Neural cell (in vitro differentiated cells): ENCODE measurements at regions not wholly inside any gene's neighbourhood (a gene's known extent, or its start where the extent isn't known, plus 50 kb on each side); places are given as distances from the start of the nearest gene placed in this dataset.

Experiments
- H2AFZ ChIP-seq: fragments of 200-600, 300-800 bp; sonication (generic), shearing (Covaris generic); 2 replicates; pipeline ENCODE4 v1.6.0; 2014; ENCODE audit warnings: low read depth, mild to moderate bottlenecking, antibody characterized with exemption, low read length, moderate library complexity
- H3F3A ChIP-seq: fragments of 200-600 bp; shearing (Covaris generic); 2 replicates; pipeline ENCODE4 v1.6.1; 2016; ENCODE audit warnings: mild to moderate bottlenecking, moderate library complexity, mixed read lengths, antibody characterized with exemption, low read length; ENCODE audit not compliant: insufficient read depth, poor library complexity, severe bottlenecking
- H3K27ac ChIP-seq: fragments of 200-600, 300-800 bp; sonication (generic), shearing (Covaris generic); 2 replicates; pipeline ENCODE4 v1.5.1; 2014; ENCODE audit warnings: mild to moderate bottlenecking, low read length, moderate library complexity
- H3K27me3 ChIP-seq: fragments of 300-800, 200-600 bp; sonication (generic), shearing (Covaris generic); 2 replicates; pipeline ENCODE4 v1.6.0; 2014; ENCODE audit warnings: mild to moderate bottlenecking, low read depth, low read length, moderate library complexity; ENCODE audit not compliant: insufficient read depth
- H3K36me3 ChIP-seq: fragments of 300-800, 200-600 bp; sonication (generic), shearing (Covaris generic); 2 replicates; pipeline ENCODE4 v1.5.1; 2014; ENCODE audit warnings: mild to moderate bottlenecking, antibody characterized with exemption, low read length, moderate library complexity; ENCODE audit not compliant: insufficient read depth
- H3K4me2 ChIP-seq: fragments of 300-800, 200-600 bp; sonication (generic), shearing (Covaris generic); 2 replicates; pipeline ENCODE4 v1.6.0; 2014; ENCODE audit warnings: mild to moderate bottlenecking, low read length
- H3K4me3 ChIP-seq: fragments of 300-800, 200-600 bp; sonication (generic), shearing (Covaris generic); 2 replicates; pipeline ENCODE4 v1.5.1; 2014; ENCODE audit warnings: mild to moderate bottlenecking, low read length, moderate library complexity
- H3K79me2 ChIP-seq: fragments of 200-600 bp; shearing (Covaris generic); replicated peaks from 2 replicates; pipeline ENCODE4 v1.6.0; 2014; ENCODE audit warnings: mild to moderate bottlenecking, low read length, moderate library complexity; ENCODE audit not compliant: insufficient read depth
- H3K9ac ChIP-seq: fragments of 300-800, 200-600 bp; sonication (generic), shearing (Covaris generic); 2 replicates; pipeline ENCODE4 v1.6.1; 2016; ENCODE audit warnings: mild to moderate bottlenecking, low read length, mixed read lengths
- H3K9me2 ChIP-seq: fragments of 200-600 bp; shearing (Covaris generic); 2 replicates; pipeline ENCODE4 v1.6.1; 2016; ENCODE audit warnings: mild to moderate bottlenecking, low read length, mixed read lengths; ENCODE audit not compliant: insufficient read depth
- H3K9me3 ChIP-seq: fragments of 200-600, 300-800 bp; sonication (generic), shearing (Covaris generic); 2 replicates; pipeline ENCODE4 v1.6.1; 2016; ENCODE audit warnings: mild to moderate bottlenecking, mixed run types, low read length, moderate library complexity, mixed read lengths
- H4K20me1 ChIP-seq: fragments of 200-600 bp; shearing (Covaris generic); 2 replicates; pipeline ENCODE4 v1.6.1; 2016; ENCODE audit warnings: mild to moderate bottlenecking, mixed run types; ENCODE audit not compliant: insufficient read depth
- EP300 ChIP-seq: fragments of 450-650 bp; conservative IDR thresholded peaks from 2 replicates; pipeline ENCODE4 v1.6.1; 2014; ENCODE audit warnings: antibody characterized with exemption, mild to moderate bottlenecking, moderate library complexity; ENCODE audit not compliant: poor library complexity, severe bottlenecking
- EZH2 ChIP-seq: fragments of 200-600, 300-800 bp; shearing (Covaris generic), sonication (generic); IDR thresholded peaks from 2 replicates; pipeline ENCODE4 v1.6.1; 2014; ENCODE audit warnings: antibody characterized with exemption, low read length, borderline replicate concordance, mild to moderate bottlenecking; ENCODE audit not compliant: insufficient read depth, poor library complexity, severe bottlenecking
- MXI1 ChIP-seq: fragments of 450-650 bp; conservative IDR thresholded peaks from 2 replicates; pipeline ENCODE4 v1.6.1; 2014; ENCODE audit warnings: antibody characterized with exemption, mild to moderate bottlenecking; ENCODE audit not compliant: poor library complexity, severe bottlenecking
- RAD21 ChIP-seq: fragments of 450-650 bp; conservative IDR thresholded peaks from 2 replicates; pipeline ENCODE4 v1.6.1; 2014; ENCODE audit warnings: antibody characterized with exemption, mild to moderate bottlenecking, moderate library complexity
- TF ChIP-seq, protein P1 (sequence below): IDR thresholded peaks from 2 replicates; pipeline ENCODE4 v1.6.1; 2012; ENCODE audit warnings: borderline replicate concordance
- TF ChIP-seq, protein P2 (sequence below): fragments of 450-650 bp; IDR thresholded peaks from 2 replicates; pipeline ENCODE4 v1.5.1; 2014; ENCODE audit warnings: antibody characterized with exemption, mild to moderate bottlenecking, moderate library complexity; ENCODE audit not compliant: poor library complexity, severe bottlenecking

DNA sequence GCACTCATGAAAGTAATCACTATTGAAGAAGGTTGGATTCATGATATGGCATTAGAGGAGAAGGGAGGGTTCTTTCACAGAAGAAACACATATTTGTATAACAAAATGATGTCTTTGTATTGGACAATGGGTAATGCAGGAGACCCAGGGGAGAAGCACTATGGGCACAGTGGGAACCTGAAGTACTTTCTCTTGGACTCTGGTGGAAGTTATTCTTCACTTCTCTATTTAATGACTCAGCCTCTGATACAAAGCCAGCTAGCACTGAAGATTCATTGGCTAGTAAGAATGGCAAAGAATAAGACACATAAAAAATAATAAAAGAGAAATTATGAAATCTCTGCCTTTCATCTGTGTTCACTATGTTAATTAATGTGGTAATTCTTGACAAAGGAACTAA lies 149.9 kb upstream of the PRR16 start:
- Histone ChIP-seq H3F3A (no peaks in the 10 kb centered on the region), H3K4me3 (no peak overlapping the region), H3K9ac (no peak overlapping the region), H3K36me3 (no peaks in the 10 kb centered on the region), H3K4me2 (no peak overlapping the region), H3K79me2 (no peaks in the 10 kb centered on the region), H3K27ac (no peak overlapping the region), H2AFZ (no peak overlapping the region), H3K9me3 (no peaks in the 10 kb centered on the region), H3K9me2 (no peaks in the 10 kb centered on the region), H3K27me3 (no peaks in the 10 kb centered on the region), H4K20me1 (no peaks in the 10 kb centered on the region)
- TF ChIP-seq EP300 (no peak), EZH2 (no peak), RAD21 (no peak), MXI1 (no peak)
- TF ChIP-seq, protein P1, sequence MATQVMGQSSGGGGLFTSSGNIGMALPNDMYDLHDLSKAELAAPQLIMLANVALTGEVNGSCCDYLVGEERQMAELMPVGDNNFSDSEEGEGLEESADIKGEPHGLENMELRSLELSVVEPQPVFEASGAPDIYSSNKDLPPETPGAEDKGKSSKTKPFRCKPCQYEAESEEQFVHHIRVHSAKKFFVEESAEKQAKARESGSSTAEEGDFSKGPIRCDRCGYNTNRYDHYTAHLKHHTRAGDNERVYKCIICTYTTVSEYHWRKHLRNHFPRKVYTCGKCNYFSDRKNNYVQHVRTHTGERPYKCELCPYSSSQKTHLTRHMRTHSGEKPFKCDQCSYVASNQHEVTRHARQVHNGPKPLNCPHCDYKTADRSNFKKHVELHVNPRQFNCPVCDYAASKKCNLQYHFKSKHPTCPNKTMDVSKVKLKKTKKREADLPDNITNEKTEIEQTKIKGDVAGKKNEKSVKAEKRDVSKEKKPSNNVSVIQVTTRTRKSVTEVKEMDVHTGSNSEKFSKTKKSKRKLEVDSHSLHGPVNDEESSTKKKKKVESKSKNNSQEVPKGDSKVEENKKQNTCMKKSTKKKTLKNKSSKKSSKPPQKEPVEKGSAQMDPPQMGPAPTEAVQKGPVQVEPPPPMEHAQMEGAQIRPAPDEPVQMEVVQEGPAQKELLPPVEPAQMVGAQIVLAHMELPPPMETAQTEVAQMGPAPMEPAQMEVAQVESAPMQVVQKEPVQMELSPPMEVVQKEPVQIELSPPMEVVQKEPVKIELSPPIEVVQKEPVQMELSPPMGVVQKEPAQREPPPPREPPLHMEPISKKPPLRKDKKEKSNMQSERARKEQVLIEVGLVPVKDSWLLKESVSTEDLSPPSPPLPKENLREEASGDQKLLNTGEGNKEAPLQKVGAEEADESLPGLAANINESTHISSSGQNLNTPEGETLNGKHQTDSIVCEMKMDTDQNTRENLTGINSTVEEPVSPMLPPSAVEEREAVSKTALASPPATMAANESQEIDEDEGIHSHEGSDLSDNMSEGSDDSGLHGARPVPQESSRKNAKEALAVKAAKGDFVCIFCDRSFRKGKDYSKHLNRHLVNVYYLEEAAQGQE = no peak

DNA sequence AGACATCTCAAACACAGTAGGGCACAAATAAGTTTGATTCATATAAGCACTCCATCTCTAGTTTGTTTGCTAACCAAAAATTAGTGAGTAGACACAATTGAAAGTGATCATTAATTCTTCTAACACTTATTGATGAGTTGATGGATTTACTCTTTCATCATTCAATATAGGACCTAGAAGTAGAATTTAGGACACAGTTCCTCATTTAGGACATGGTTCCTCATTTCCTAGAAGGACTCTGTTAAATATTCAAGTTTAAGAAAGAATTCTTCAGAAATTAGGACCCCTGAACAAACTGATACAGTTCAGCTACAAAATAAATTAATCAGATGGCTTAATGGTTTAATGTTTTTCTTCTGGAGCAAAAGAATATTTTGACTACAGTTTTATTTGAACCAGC lies 143.5 kb upstream of the PRR16 start:
- Histone ChIP-seq H3K9me3 (no peaks in the 10 kb centered on the region), H3K36me3 (no peaks in the 10 kb centered on the region), H3K27me3 (no peaks in the 10 kb centered on the region), H4K20me1 (no peaks in the 10 kb centered on the region), H3K27ac (no peak overlapping the region), H3F3A (no peaks in the 10 kb centered on the region), H3K79me2 (no peaks in the 10 kb centered on the region), H3K9me2 (no peaks in the 10 kb centered on the region), H3K9ac (no peak overlapping the region), H3K4me2 (no peak overlapping the region), H2AFZ (no peak overlapping the region), H3K4me3 (no peak overlapping the region)
- no peak for TF ChIP-seq MXI1
- TF ChIP-seq, protein P1 = no peak
- TF ChIP-seq, protein P2, sequence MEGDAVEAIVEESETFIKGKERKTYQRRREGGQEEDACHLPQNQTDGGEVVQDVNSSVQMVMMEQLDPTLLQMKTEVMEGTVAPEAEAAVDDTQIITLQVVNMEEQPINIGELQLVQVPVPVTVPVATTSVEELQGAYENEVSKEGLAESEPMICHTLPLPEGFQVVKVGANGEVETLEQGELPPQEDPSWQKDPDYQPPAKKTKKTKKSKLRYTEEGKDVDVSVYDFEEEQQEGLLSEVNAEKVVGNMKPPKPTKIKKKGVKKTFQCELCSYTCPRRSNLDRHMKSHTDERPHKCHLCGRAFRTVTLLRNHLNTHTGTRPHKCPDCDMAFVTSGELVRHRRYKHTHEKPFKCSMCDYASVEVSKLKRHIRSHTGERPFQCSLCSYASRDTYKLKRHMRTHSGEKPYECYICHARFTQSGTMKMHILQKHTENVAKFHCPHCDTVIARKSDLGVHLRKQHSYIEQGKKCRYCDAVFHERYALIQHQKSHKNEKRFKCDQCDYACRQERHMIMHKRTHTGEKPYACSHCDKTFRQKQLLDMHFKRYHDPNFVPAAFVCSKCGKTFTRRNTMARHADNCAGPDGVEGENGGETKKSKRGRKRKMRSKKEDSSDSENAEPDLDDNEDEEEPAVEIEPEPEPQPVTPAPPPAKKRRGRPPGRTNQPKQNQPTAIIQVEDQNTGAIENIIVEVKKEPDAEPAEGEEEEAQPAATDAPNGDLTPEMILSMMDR = no peak
